Pulmonary artery endothelial cell (primary cell): ENCODE measurements at regions not wholly inside any gene's neighbourhood (a gene's known extent, or its start where the extent isn't known, plus 50 kb on each side); places are given as distances from the start of the nearest gene placed in this dataset.

ENCODE experiments used
- DNase-seq: peaks from one replicate; pipeline ENCODE4 v3.0.0-alpha.2; 2011; ENCODE audit warnings: low read depth, low spot score

GRCh38 chr3:7793786-7794185, 707.8 kb upstream of the LMCD1 start:
- DNase-seq, result no peak

DNA sequence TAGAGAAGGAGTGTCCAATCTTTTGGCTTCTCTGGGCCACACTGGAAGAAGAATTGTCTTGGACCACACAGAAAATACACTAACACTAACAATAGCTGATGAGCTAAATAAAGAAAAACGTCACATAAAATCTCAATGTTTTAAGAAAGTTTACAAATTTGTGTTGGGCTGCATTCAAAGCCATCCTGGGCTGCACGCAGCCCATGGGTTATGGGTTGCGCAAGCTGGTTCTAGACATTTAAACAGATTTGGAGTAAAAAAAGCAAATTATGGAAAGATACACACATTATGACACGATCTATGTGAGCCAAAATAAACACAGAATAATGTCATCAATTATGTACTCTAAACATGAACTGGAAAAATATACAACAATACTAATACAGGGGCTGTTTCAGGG, 703.3 kb upstream of the LMCD1 start:
- DNase-seq, result no peak

DNA sequence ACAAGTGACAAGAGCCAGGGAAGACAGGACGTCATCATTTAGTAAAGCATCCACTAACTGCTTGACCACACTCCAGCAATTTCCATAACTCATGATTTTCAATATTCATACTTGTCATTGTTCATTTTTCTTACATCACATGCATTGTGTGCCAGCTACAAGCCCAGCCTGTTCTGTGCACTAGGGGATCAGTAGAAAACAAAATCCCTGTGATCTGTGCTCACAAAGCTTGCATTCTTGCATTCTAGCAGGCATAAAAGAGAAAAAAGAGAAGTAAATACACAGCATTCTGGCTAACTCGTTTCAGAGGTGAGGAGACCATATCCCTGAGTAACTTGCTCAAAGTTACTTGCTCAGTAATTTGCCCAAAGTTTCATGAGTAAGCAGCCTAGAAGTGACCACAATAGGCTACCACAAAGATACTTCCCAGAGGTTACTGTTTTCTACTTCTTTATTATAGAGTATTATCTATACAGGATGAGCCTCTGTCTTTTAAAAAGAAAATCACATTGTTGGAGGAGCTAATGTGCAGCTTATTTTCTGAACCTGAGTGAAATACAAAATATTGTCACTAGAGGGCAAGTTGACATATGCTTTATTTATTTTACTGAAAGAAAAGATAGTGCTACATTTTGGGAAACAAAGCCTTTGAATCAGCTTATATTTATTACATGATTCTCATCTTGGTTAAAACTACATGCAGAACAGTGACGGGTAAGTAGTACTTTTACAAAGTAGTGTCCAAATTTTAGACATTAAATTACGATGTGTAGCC, 701.4 kb upstream of the LMCD1 start:
- no peak for DNase-seq

DNA sequence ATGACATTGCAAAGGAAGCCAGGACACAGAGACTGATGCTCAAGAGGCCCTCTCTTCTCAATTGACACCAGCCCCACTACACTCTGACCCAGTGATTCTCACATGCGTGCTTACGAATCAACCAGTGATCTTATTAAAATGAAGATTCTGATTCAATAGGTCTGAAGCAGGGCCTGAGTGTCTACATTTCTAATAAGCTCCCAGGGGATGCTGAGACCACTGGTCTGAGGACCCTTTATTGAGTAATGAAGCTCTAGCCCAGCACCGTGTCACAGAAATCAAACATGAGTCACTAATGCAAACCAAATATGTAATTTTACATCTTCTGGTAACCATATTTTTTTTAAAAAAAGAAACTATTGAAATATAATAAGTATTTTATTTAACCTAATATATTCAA, 689.1 kb upstream of the LMCD1 start:
- no peak for DNase-seq

GRCh38 chr3:7813365-7813764, 688.3 kb upstream of the LMCD1 start:
- DNase-seq, result no peak

DNA sequence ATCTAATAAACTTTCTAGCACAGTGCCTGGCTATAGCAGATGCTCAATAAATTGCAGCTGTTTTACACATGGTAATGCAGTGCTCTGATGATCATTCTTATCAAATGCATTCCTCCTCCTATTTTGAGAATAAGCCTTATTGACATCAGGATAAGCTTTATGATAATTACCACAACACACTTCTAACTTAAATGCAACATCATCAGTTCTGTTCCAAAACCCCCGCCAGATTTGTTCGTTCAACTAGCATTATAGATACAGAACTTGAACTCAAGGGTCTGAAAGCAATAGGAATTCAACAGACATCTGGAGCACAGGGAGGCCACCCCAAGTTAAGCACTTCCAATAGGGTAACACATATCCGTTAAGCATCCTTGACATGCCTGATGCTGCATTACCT, 684.4 kb upstream of the LMCD1 start:
- DNase-seq, result no peak

DNA sequence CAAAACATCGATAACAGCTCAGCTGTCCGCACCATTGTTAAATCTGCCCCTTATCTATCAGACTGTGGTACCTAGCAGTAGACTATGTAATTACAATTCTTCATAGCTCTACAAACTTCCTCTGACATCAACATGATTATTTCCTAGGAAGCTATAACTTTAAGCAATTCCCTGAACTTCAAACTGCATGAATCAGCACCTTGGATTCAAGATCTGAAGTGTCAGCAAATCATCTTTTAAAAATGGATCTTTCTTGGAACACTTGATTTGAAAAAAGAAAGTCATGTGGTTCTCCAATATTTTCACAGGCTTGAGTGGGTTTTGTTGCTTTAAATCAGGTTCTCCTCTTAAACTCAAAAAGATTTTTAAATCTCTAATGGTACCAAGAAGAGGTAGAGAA, 680.7 kb upstream of the LMCD1 start:
- no peak for DNase-seq

GRCh38 chr3:7821858-7822257, 679.8 kb upstream of the LMCD1 start:
- DNase-seq, result no peak

DNA sequence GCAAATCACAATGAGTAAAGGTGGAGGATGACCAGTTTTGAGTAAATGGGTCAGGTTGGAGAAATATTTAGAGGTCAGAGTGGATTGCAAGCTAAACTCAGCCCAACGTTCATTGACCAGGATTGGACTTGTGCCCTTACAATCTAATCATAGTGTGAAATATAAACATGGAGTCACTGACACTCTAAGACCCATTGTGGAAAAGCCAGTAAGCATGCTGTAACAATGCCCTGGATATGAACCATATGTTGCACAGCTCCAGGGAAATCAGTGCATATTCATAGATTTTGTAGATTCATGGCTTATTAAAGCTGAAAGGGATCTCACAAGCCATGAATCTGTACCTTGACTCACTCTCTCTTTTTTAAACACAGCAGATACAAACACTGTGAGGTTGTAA, 660.2 kb upstream of the LMCD1 start:
- DNase-seq, result no peak

- DNase-seq, result no peak
Measured at GRCh38 chr3:7843441-7843840, 658.2 kb upstream of the LMCD1 start.

GRCh38 chr3:7847021-7847420, 654.6 kb upstream of the LMCD1 start:
- no peak for DNase-seq

- DNase-seq, result no peak
Measured at GRCh38 chr3:7847521-7847920, 654.1 kb upstream of the LMCD1 start.

GRCh38 chr3:7854266-7854665, 647.4 kb upstream of the LMCD1 start:
- no peak for DNase-seq

GRCh38 chr3:7854721-7855120, 646.9 kb upstream of the LMCD1 start:
- no peak for DNase-seq

GRCh38 chr3:7865611-7866010, 636.0 kb upstream of the LMCD1 start:
- no peak for DNase-seq

GRCh38 chr3:7867587-7867986, 634.0 kb upstream of the LMCD1 start:
- DNase-seq, result no peak

GRCh38 chr3:7871003-7871560, 630.5 kb upstream of the LMCD1 start:
- DNase-seq, result no peak

DNA sequence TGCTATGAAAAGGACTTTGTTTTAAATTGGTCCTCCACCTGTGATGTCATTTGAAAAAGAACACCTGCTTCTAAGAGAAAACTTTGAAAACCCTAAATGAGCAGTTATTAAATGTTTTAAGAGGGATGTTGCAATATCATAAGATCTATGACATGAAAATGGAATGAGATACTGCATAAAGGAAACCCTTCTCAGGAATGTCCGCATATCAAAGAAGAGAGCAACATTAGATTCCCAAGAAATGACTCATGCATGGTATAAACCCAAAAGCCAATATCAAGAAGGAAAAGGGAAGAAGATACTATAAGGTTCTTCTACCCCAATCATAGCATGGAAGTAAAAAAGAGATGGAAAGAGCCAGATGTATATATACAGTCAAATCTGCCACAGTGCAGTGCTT, 627.5 kb upstream of the LMCD1 start:
- DNase-seq, result peak; percentile 24

- peak; percentile 66 for DNase-seq
Measured at GRCh38 chr3:7875925-7876324, 625.7 kb upstream of the LMCD1 start.

DNA sequence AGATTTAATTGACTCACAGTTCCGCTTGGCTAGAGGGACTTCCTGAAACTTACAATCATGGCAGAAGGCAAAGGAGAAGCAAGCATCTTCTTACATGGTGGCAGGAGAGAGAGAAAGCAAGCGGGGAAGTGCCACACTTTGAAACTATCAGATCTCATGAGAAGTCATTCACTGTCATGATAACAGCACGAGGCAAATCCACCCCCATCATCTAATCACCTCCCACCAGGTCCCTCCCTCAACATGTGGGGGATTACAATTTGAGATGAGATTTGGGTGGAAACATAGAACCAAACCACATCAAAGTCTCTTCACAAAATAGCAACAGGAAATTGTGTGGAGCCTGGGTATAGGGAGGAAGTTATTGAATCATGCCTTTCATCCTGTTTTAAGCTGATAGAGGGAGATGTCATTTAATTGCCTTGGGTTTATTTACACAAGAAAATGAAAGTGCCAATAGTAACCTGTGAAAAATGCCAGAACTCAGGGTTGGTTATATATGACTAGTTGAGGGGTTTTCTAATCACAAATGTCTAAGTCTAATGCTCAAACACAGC, 624.8 kb upstream of the LMCD1 start:
- DNase-seq, result peak; percentile 69

DNA sequence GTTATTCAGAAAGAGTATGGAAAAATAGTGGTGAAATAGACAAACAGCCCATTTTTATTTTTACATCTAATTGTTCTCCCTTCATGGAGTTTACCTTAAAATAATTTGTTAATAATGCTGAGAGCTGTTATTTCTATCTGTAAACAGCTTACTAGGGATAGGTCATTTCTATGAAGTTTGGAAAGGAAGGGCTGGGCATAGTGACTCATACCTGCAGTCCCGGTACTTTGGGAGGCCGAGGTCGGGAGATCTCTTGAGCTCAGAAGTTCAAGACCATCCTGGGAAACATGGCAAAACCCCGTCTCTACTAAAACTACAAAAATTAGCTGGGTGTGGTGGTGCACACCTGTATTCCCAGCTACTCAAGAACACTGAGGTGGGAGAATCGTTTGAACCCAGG, 624.3 kb upstream of the LMCD1 start:
- no peak for DNase-seq

- no peak for DNase-seq
Measured at GRCh38 chr3:7879572-7879971, 622.1 kb upstream of the LMCD1 start.

GRCh38 chr3:7881946-7882345, 619.7 kb upstream of the LMCD1 start:
- no peak for DNase-seq
